IMR-90 (cell line): ENCODE measurements at regions not wholly inside any gene's neighbourhood (a gene's known extent, or its start where the extent isn't known, plus 50 kb on each side); places are given as distances from the start of the nearest gene placed in this dataset.

Source experiments
- ATAC-seq: fragments of 200-7000 bp; cut with Tn5 transposase; 2 replicates; pipeline ENCODE4 v1.9.1; 2020; ENCODE audit warnings: low read depth, mild to moderate bottlenecking, moderate library complexity
- BruUV-seq: library from RNA; stranded (reverse); fragments of 400-500 nt; replicated peaks from 2 replicates; lab custom pipeline; 2021; lab: Mats Ljungman, UMichigan
- CTCF ChIA-PET: fragments of 300-600 bp; formaldehyde crosslinking; extraction: SDS; loops from one replicate; lab custom pipeline; 2021; ENCODE audit warnings: antibody characterized with exemption; lab: Yijun Ruan, JAX
- POLR2A ChIA-PET: fragments of 300-600 bp; sonication (Branson Sonifier 250); formaldehyde crosslinking; loops from one replicate; lab custom pipeline; 2022; ENCODE audit warnings: antibody characterized with exemption; ENCODE audit not compliant: unreplicated experiment; lab: Charles Lee
- DNase-seq: peaks from one replicate; pipeline ENCODE4 v3.0.0; 2013
- H2AFZ ChIP-seq: replicated peaks from 2 replicates; pipeline ENCODE3; 2013; ENCODE audit warnings: low read length, mild to moderate bottlenecking; ENCODE audit not compliant: poor library complexity
- H2AK5ac ChIP-seq: 2 replicates; pipeline ENCODE4 v1.6.1; 2013; ENCODE audit warnings: low read depth, low read length, inconsistent platforms
- H2AK9ac ChIP-seq: replicated peaks from 2 replicates; pipeline ENCODE3; 2013; ENCODE audit warnings: mild to moderate bottlenecking, low read depth, low read length, moderate library complexity; ENCODE audit not compliant: poor library complexity
- H2BK120ac ChIP-seq: 2 replicates; pipeline ENCODE4 v1.6.1; 2013; ENCODE audit warnings: low read depth, low read length, inconsistent platforms
- H2BK15ac ChIP-seq: 3 replicates; pipeline ENCODE4 v1.6.1; 2013; ENCODE audit warnings: low read depth, low read length, inconsistent platforms
- H2BK20ac ChIP-seq: 2 replicates; pipeline ENCODE4 v1.6.1; 2013; ENCODE audit warnings: low read depth, mild to moderate bottlenecking, inconsistent platforms, low read length, moderate library complexity
- H2BK5ac ChIP-seq: 2 replicates; pipeline ENCODE4 v1.6.1; 2013; ENCODE audit warnings: mild to moderate bottlenecking, low read depth, low read length, inconsistent platforms; ENCODE audit not compliant: poor library complexity, severe bottlenecking
- H3K14ac ChIP-seq: replicated peaks from 2 replicates; pipeline ENCODE4 v1.6.1; 2013; ENCODE audit warnings: low read depth, low read length, inconsistent platforms
- H3K18ac ChIP-seq: 2 replicates; pipeline ENCODE4 v1.6.1; 2013; ENCODE audit warnings: low read depth, low read length, control low read depth
- H3K23ac ChIP-seq: 2 replicates; pipeline ENCODE4 v1.6.1; 2013; ENCODE audit warnings: low read depth, low read length, inconsistent platforms
- H3K27ac ChIP-seq: 2 replicates; pipeline ENCODE4 v1.5.1; 2013; ENCODE audit warnings: mild to moderate bottlenecking, control low read depth, low read length; ENCODE audit not compliant: insufficient read depth
- H3K27me3 ChIP-seq: 2 replicates; pipeline ENCODE4 v1.6.1; 2013; ENCODE audit warnings: low read length; ENCODE audit not compliant: control insufficient read depth, insufficient read depth
- H3K36me3 ChIP-seq: 2 replicates; pipeline ENCODE4 v1.6.1; 2013; ENCODE audit warnings: low read length, mixed read lengths; ENCODE audit not compliant: control insufficient read depth, insufficient read depth
- H3K4ac ChIP-seq: 2 replicates; pipeline ENCODE4 v1.6.1; 2013; ENCODE audit warnings: low read depth, low read length, inconsistent platforms
- H3K4me1 ChIP-seq: 2 replicates; pipeline ENCODE4 v1.6.1; 2013; ENCODE audit warnings: low read length, mixed read lengths; ENCODE audit not compliant: control insufficient read depth, insufficient read depth
- H3K4me2 ChIP-seq: 2 replicates; pipeline ENCODE4 v1.6.1; 2013; ENCODE audit warnings: low read depth, mild to moderate bottlenecking, control low read depth, low read length, moderate library complexity
- H3K4me3 ChIP-seq: 2 replicates; pipeline ENCODE4 v1.5.1; 2013; ENCODE audit warnings: low read depth, mild to moderate bottlenecking, control low read depth, low read length, moderate library complexity; ENCODE audit not compliant: insufficient read depth
- H3K56ac ChIP-seq: 2 replicates; pipeline ENCODE4 v1.6.1; 2013; ENCODE audit warnings: low read length, inconsistent platforms; ENCODE audit not compliant: insufficient read depth; ENCODE audit errors: extremely low read depth
- H3K79me1 ChIP-seq, 2 experiments: 2 replicates each; pipeline ENCODE4 v1.6.1; 2013; ENCODE audit warnings: low read length in 2 of 2, inconsistent platforms in 1 of 2, low read depth in 1 of 2
- H3K9ac ChIP-seq: 2 replicates; pipeline ENCODE4 v1.6.1; 2013; ENCODE audit warnings: low read depth, low read length, control low read depth
- H3K9me1 ChIP-seq: 2 replicates; pipeline ENCODE4 v1.6.1; 2013; ENCODE audit warnings: low read length, inconsistent platforms; ENCODE audit not compliant: insufficient read depth
- H3K9me3 ChIP-seq: 2 replicates; pipeline ENCODE4 v1.6.1; 2013; ENCODE audit warnings: low read length; ENCODE audit not compliant: control insufficient read depth, insufficient read depth
- H4K20me1 ChIP-seq: 2 replicates; pipeline ENCODE4 v1.6.1; 2013; ENCODE audit warnings: low read length, inconsistent platforms; ENCODE audit not compliant: insufficient read depth
- H4K5ac ChIP-seq: 2 replicates; pipeline ENCODE4 v1.6.1; 2013; ENCODE audit warnings: mild to moderate bottlenecking, low read depth, low read length, control low read depth
- H4K8ac ChIP-seq, 2 experiments: 2 replicates each; pipeline ENCODE4 v1.6.1; 2013; ENCODE audit warnings: low read depth in 2 of 2, low read length in 2 of 2, control low read depth in 1 of 2, inconsistent platforms in 1 of 2
- H4K91ac ChIP-seq: 2 replicates; pipeline ENCODE4 v1.6.1; 2013; ENCODE audit warnings: low read depth, low read length, inconsistent platforms; ENCODE audit not compliant: insufficient read depth
- BHLHE40 ChIP-seq: fragments of 150-350 bp; IDR thresholded peaks from 2 replicates; pipeline ENCODE4 v1.6.1; 2016; ENCODE audit warnings: mild to moderate bottlenecking, low read depth, low read length
- CEBPB ChIP-seq: IDR thresholded peaks from 2 replicates; pipeline ENCODE4 v1.6.1; 2012; ENCODE audit warnings: low read depth, low read length, improper control_type of control experiment
- CHD1 ChIP-seq: IDR thresholded peaks from 2 replicates; pipeline ENCODE4 v1.6.1; 2012; ENCODE audit warnings: low read depth, low read length, improper control_type of control experiment
- FOS ChIP-seq: fragments of 150-350 bp; IDR thresholded peaks from 2 replicates; pipeline ENCODE4 v1.6.1; 2016; ENCODE audit warnings: low read depth, low read length
- MAFK ChIP-seq: IDR thresholded peaks from 2 replicates; pipeline ENCODE4 v1.6.1; 2012; ENCODE audit warnings: low read depth, low read length, improper control_type of control experiment
- MAZ ChIP-seq: IDR thresholded peaks from 2 replicates; pipeline ENCODE4 v1.6.1; 2012; ENCODE audit warnings: low read depth, mild to moderate bottlenecking, low read length, improper control_type of control experiment, moderate library complexity, borderline replicate concordance
- MXI1 ChIP-seq: IDR thresholded peaks from 2 replicates; pipeline ENCODE4 v1.6.1; 2012; ENCODE audit warnings: low read depth, mild to moderate bottlenecking, low read length, moderate library complexity, borderline replicate concordance
- NFE2L2 ChIP-seq: fragments of 150-350 bp; IDR thresholded peaks from 2 replicates; pipeline ENCODE4 v1.6.1; 2016; ENCODE audit warnings: low read depth, mild to moderate bottlenecking, low read length
- POLR2A ChIP-seq: IDR thresholded peaks from 2 replicates; pipeline ENCODE4 v1.6.1; 2012; ENCODE audit warnings: mild to moderate bottlenecking, low read depth, low read length
- RAD21 ChIP-seq: IDR thresholded peaks from 2 replicates; pipeline ENCODE4 v1.6.1; 2012; ENCODE audit warnings: low read length, improper control_type of control experiment
- RCOR1 ChIP-seq: IDR thresholded peaks from 2 replicates; pipeline ENCODE4 v1.6.1; 2012; ENCODE audit warnings: mild to moderate bottlenecking, low read length, improper control_type of control experiment; ENCODE audit not compliant: insufficient replicate concordance
- RFX5 ChIP-seq: IDR thresholded peaks from 2 replicates; pipeline ENCODE4 v1.8.0; 2012; ENCODE audit warnings: low read depth, mild to moderate bottlenecking, low read length, moderate library complexity
- SMC3 ChIP-seq: fragments of 150-350 bp; IDR thresholded peaks from 2 replicates; pipeline ENCODE4 v1.6.1; 2016; ENCODE audit warnings: low read depth, mild to moderate bottlenecking, antibody characterized with exemption, low read length, moderate library complexity
- WGBS, 2 experiments: methylation state at CpG; one replicate each; pipeline versions ENCODE4 v1.1.5 to v1.1.7; 2013; ENCODE audit warnings: missing lambda C conversion rate in 2 of 2; ENCODE audit not compliant: insufficient read length in 1 of 2; ENCODE audit errors: extremely low coverage in 2 of 2; 5-methylcytosine and 5-hydroxymethylcytosine counted together
- dilution Hi-C: fragments of 300-500 bp; cut with HindIII; formaldehyde crosslinking; loops from one replicate; pipeline ENCODE4 v1.14.3; 2018; ENCODE audit warnings: low sequenced_read_pairs; ENCODE audit not compliant: unreplicated experiment
- in situ Hi-C: fragments of 300-500 bp; cut with MboI; formaldehyde crosslinking; loops from 3 replicates; pipeline ENCODE4 v1.14.3; 2019; ENCODE audit warnings: low sequenced_read_pairs, inconsistent platforms, mixed read lengths
- intact Hi-C: fragments of 100-400 bp; cut with micrococcal nuclease; formaldehyde crosslinking; loops from 2 replicates; pipeline ENCODE4 v1.10.0; 2022
- TF ChIP-seq, protein P1 (sequence below): conservative IDR thresholded peaks from 2 replicates; pipeline ENCODE4 v1.5.1; 2012; ENCODE audit warnings: mild to moderate bottlenecking, low read depth, low read length, improper control_type of control experiment
- TF ChIP-seq, protein P2 (sequence below): fragments of 150-350 bp; IDR thresholded peaks from 2 replicates; pipeline ENCODE4 v1.6.1; 2016; ENCODE audit warnings: low read depth, mild to moderate bottlenecking, low read length, moderate library complexity, borderline replicate concordance
- TF ChIP-seq, protein P3 (sequence below): fragments of 150-350 bp; IDR thresholded peaks from 2 replicates; pipeline ENCODE4 v1.6.1; 2017; ENCODE audit warnings: mild to moderate bottlenecking, antibody characterized with exemption, low read length, low read depth

GRCh38 chr2:67489396-67489795 lies 92.3 kb downstream of the ETAA1 start:
- Histone ChIP-seq H2AFZ (no peak overlapping the region), H3K4ac (no peak overlapping the region), H3K9me3 (no peaks in the 10 kb centered on the region), H3K27ac (no peak overlapping the region), H2BK20ac (no peak overlapping the region), H3K18ac (no peak overlapping the region), H3K4me2 (no peak overlapping the region), H3K23ac (no peak overlapping the region), H3K79me1 (no peaks in the 10 kb centered on the region), H2BK15ac (peak overlapping the region; percentile 70; the same call in 1 of the 3 replicates), H3K4me1 (no peaks in the 10 kb centered on the region), H4K8ac (no peak overlapping the region), H4K20me1 (no peaks in the 10 kb centered on the region), H3K36me3 (no peaks in the 10 kb centered on the region), H4K5ac (no peak overlapping the region), H3K56ac (no peak overlapping the region), H3K9ac (no peak overlapping the region), H2AK9ac (no peak overlapping the region), H3K14ac (no peak overlapping the region), H2BK5ac (no peak overlapping the region), H3K27me3 (no peaks in the 10 kb centered on the region), H2BK120ac (no peak overlapping the region), H2AK5ac (no peak overlapping the region), H4K91ac (no peak overlapping the region), H3K9me1 (no peaks in the 10 kb centered on the region), H3K4me3 (no peak overlapping the region)
- in situ Hi-C loops, result loop anchor here (25.0 kb wide), 1 partner anchor 348 kb away; no protein-coding TSS in a partner anchor
- ChIA-PET CTCF (no interaction called here), POLR2A (no interaction called here)
- dilution Hi-C loops, result no loop called here
- BruUV-seq, result no TSS peak
- peak; percentile 10 for DNase-seq
- TF ChIP-seq BHLHE40, result no peak
- no peak for TF ChIP-seq SMC3
- no peak for TF ChIP-seq MAFK
- TF ChIP-seq, protein P1, sequence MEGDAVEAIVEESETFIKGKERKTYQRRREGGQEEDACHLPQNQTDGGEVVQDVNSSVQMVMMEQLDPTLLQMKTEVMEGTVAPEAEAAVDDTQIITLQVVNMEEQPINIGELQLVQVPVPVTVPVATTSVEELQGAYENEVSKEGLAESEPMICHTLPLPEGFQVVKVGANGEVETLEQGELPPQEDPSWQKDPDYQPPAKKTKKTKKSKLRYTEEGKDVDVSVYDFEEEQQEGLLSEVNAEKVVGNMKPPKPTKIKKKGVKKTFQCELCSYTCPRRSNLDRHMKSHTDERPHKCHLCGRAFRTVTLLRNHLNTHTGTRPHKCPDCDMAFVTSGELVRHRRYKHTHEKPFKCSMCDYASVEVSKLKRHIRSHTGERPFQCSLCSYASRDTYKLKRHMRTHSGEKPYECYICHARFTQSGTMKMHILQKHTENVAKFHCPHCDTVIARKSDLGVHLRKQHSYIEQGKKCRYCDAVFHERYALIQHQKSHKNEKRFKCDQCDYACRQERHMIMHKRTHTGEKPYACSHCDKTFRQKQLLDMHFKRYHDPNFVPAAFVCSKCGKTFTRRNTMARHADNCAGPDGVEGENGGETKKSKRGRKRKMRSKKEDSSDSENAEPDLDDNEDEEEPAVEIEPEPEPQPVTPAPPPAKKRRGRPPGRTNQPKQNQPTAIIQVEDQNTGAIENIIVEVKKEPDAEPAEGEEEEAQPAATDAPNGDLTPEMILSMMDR, result no peak
- no peak for TF ChIP-seq RAD21
- TF ChIP-seq RFX5, result no peak
- TF ChIP-seq, protein P2, sequence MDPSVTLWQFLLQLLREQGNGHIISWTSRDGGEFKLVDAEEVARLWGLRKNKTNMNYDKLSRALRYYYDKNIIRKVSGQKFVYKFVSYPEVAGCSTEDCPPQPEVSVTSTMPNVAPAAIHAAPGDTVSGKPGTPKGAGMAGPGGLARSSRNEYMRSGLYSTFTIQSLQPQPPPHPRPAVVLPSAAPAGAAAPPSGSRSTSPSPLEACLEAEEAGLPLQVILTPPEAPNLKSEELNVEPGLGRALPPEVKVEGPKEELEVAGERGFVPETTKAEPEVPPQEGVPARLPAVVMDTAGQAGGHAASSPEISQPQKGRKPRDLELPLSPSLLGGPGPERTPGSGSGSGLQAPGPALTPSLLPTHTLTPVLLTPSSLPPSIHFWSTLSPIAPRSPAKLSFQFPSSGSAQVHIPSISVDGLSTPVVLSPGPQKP, result no peak
- TF ChIP-seq, protein P3, sequence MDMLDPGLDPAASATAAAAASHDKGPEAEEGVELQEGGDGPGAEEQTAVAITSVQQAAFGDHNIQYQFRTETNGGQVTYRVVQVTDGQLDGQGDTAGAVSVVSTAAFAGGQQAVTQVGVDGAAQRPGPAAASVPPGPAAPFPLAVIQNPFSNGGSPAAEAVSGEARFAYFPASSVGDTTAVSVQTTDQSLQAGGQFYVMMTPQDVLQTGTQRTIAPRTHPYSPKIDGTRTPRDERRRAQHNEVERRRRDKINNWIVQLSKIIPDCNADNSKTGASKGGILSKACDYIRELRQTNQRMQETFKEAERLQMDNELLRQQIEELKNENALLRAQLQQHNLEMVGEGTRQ, result no peak
- TF ChIP-seq POLR2A, result no peak
- TF ChIP-seq FOS, result no peak
- TF ChIP-seq RCOR1, result no peak
- TF ChIP-seq MXI1, result no peak
- no peak for TF ChIP-seq CHD1
- no peak for TF ChIP-seq NFE2L2
- no peak for TF ChIP-seq MAZ
- TF ChIP-seq CEBPB, result no peak
- intact Hi-C loops, result no loop called here
- ATAC-seq, result no peak
- WGBS, 2 experiments, result no CpG with 5 or more reads among the region's 8 CpGs
